GM08714 (cell line): ENCODE measurements at regions not wholly inside any gene's neighbourhood (a gene's known extent, or its start where the extent isn't known, plus 50 kb on each side); places are given as distances from the start of the nearest gene placed in this dataset.

Experiments used
- H3K4me3 ChIP-seq: fragments of 200-500 bp; sonication (Bioruptor generic); 2 replicates; pipeline ENCODE4 v1.5.1; 2014; ENCODE audit warnings: mild to moderate bottlenecking, low read length, inconsistent platforms
- ZNF274 ChIP-seq: IDR thresholded peaks from 2 replicates; pipeline ENCODE4 v1.6.1; 2012; ENCODE audit warnings: mild to moderate bottlenecking, low read depth, low read length

GRCh38 chr10:55897490-55897921, 463.6 kb downstream of the ZWINT start:
- TF ChIP-seq ZNF274: no peak
- no peak overlapping the region for H3K4me3 ChIP-seq

- TF ChIP-seq ZNF274: no peak
- no peak overlapping the region for H3K4me3 ChIP-seq
Measured at GRCh38 chr10:55892276-55892675, 468.8 kb downstream of the ZWINT start.

- TF ChIP-seq ZNF274: no peak
- H3K4me3 ChIP-seq: no peak overlapping the region
Measured at GRCh38 chr10:55881588-55881987, 479.5 kb downstream of the ZWINT start.

GRCh38 chr10:55873485-55873884, 487.6 kb downstream of the ZWINT start:
- no peak for TF ChIP-seq ZNF274
- no peak overlapping the region for H3K4me3 ChIP-seq

- TF ChIP-seq ZNF274: no peak
- no peak overlapping the region for H3K4me3 ChIP-seq
Measured at GRCh38 chr10:55870186-55870585, 490.9 kb downstream of the ZWINT start.

GRCh38 chr10:55867848-55868247, 493.2 kb downstream of the ZWINT start:
- no peak overlapping the region for H3K4me3 ChIP-seq

GRCh38 chr10:55858730-55859129, 502.3 kb downstream of the ZWINT start:
- TF ChIP-seq ZNF274: no peak
- H3K4me3 ChIP-seq: no peak overlapping the region

More at GRCh38 chr10:55867848-55868247, 493.2 kb downstream of the ZWINT start:
- TF ChIP-seq ZNF274: no peak

- no peak overlapping the region for H3K4me3 ChIP-seq
- TF ChIP-seq ZNF274: no peak
Measured at GRCh38 chr10:55852900-55853299, 508.2 kb downstream of the ZWINT start.

GRCh38 chr10:55837273-55837672, 523.8 kb downstream of the ZWINT start:
- no peak overlapping the region for H3K4me3 ChIP-seq
- TF ChIP-seq ZNF274: no peak

- H3K4me3 ChIP-seq: no peak overlapping the region
- no peak for TF ChIP-seq ZNF274
Measured at GRCh38 chr10:55822096-55822495, 539.0 kb downstream of the ZWINT start.

GRCh38 chr10:55820478-55820877, 540.6 kb downstream of the ZWINT start:
- TF ChIP-seq ZNF274: no peak
- H3K4me3 ChIP-seq: no peak overlapping the region

- TF ChIP-seq ZNF274: no peak
- no peak overlapping the region for H3K4me3 ChIP-seq
Measured at GRCh38 chr10:55820071-55820470, 541.0 kb downstream of the ZWINT start.

GRCh38 chr10:55813451-55814170, 547.4 kb downstream of the ZWINT start:
- TF ChIP-seq ZNF274: no peak
- H3K4me3 ChIP-seq: no peak overlapping the region

- TF ChIP-seq ZNF274: no peak
- no peak overlapping the region for H3K4me3 ChIP-seq
Measured at GRCh38 chr10:55803055-55803454, 558.0 kb downstream of the ZWINT start.

- TF ChIP-seq ZNF274: no peak
- H3K4me3 ChIP-seq: no peak overlapping the region
Measured at GRCh38 chr10:55801353-55801661, 559.8 kb downstream of the ZWINT start.
